Breast epithelium (tissue), 4 donors: ENCODE measurements at regions not wholly inside any gene's neighbourhood (a gene's known extent, or its start where the extent isn't known, plus 50 kb on each side); places are given as distances from the start of the nearest gene placed in this dataset.
"Not testable (repeated sequence)": the region's sequence is repeated elsewhere in the genome, so short reads cannot be mapped to it uniquely, and the experiment has no call there.

Experiments used
- DNase-seq, 2 donors: peaks; one replicate each; pipeline ENCODE4 v3.0.0-alpha.2; 2019; ENCODE audit warnings: low spot score in 2 of 2
- H3K27ac ChIP-seq, 2 donors: fragments of 200-600 bp; sonication (generic) in 1 of 2; one replicate each; pipeline ENCODE4 v1.5.1; 2016 to 2019; ENCODE audit warnings: mild to moderate bottlenecking in 1 of 2
- H3K27me3 ChIP-seq, 2 donors: fragments of 200-600 bp; sonication (generic) in 1 of 2; one replicate each; pipeline versions ENCODE4 v1.5.1 to v1.6.0; 2017 to 2019; ENCODE audit warnings: control low read depth in 1 of 2, mild to moderate bottlenecking in 1 of 2
- H3K36me3 ChIP-seq: fragments of 200-600 bp; one replicate; pipeline ENCODE4 v1.5.1; 2019
- H3K4me1 ChIP-seq, 2 donors: fragments of 200-600 bp; sonication (generic); one replicate each; pipeline ENCODE4 v1.5.1; 2016 to 2019; ENCODE audit warnings: control low read depth in 1 of 2
- H3K4me3 ChIP-seq, 3 donors: fragments of 200-600 bp; sonication (generic); 1 replicate in 2 of 3; 2 replicates in 1 of 3; pipeline ENCODE4 v1.5.1; 2016 to 2019; ENCODE audit warnings: mild to moderate bottlenecking in 3 of 3, moderate library complexity in 2 of 3
- H3K9me3 ChIP-seq, 2 donors: fragments of 200-600 bp; sonication (generic) in 1 of 2; one replicate each; pipeline ENCODE4 v1.5.1; 2016 to 2019; ENCODE audit warnings: control low read depth in 1 of 2
- POLR2A ChIP-seq: fragments of 450-650 bp; IDR thresholded peaks from one replicate; pipeline ENCODE4 v1.6.1; 2016; ENCODE audit warnings: antibody characterized with exemption, mild to moderate bottlenecking, moderate library complexity
- POLR2AphosphoS5 ChIP-seq, 3 donors: sonication (generic); formaldehyde crosslinking; IDR thresholded peaks; one replicate each; pipeline ENCODE4 v1.6.1; 2017; ENCODE audit warnings: antibody characterized with exemption in 3 of 3
- intact Hi-C: fragments of 100-400 bp; cut with DNase I; formaldehyde crosslinking; loops from one replicate; pipeline ENCODE4 v1.15.1; 2023; ENCODE audit warnings: low total_unique reads
- TF ChIP-seq, protein P1 (sequence below), 3 donors: fragments of 450-650 bp; IDR thresholded peaks; one replicate each; pipeline ENCODE4 v1.5.1; 2016 to 2017; ENCODE audit warnings: antibody characterized with exemption in 3 of 3, mild to moderate bottlenecking in 3 of 3, moderate library complexity in 3 of 3

DNA sequence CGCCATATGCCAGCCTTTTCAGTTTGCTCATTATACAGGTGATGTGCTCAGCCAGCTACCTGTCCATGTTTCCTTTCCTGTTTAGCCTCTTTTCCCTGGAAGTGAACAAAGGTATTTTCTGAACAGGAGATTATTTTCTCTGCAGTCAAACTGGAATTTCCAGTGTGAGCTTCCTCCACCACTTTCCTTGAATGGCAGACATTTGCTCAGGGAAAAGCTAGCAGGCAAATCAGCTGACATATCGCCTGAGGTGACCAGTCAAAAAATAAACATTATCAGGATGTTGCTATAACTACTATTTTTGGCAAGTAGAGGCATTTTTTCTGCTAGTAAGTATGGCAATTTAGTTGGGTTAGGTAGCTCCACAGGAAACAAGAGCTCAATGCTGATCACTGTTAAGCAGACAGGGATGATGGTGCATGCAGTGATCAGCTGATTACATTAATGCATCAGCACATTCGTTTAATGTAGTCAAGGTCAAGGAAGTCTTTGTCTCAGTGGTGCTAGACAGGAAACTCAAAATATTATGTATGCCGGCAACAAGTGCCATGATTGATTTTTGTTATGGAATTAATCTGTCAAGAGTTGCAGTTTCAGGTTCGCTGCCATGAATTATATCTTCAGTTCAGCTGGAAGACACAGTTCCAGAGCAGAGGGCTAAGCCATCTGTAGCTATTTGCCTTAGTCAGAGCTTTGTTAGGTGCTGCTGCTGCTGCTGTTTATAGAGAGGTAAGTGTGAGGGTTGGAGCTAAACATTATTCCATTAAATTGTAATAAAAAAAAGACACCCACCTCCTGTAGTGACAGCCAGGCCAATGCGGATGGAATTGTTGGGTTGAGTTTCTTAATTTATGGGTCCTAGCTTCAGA lies 179.7 kb upstream of the ST6GALNAC5 start:
- TF ChIP-seq, protein P1, sequence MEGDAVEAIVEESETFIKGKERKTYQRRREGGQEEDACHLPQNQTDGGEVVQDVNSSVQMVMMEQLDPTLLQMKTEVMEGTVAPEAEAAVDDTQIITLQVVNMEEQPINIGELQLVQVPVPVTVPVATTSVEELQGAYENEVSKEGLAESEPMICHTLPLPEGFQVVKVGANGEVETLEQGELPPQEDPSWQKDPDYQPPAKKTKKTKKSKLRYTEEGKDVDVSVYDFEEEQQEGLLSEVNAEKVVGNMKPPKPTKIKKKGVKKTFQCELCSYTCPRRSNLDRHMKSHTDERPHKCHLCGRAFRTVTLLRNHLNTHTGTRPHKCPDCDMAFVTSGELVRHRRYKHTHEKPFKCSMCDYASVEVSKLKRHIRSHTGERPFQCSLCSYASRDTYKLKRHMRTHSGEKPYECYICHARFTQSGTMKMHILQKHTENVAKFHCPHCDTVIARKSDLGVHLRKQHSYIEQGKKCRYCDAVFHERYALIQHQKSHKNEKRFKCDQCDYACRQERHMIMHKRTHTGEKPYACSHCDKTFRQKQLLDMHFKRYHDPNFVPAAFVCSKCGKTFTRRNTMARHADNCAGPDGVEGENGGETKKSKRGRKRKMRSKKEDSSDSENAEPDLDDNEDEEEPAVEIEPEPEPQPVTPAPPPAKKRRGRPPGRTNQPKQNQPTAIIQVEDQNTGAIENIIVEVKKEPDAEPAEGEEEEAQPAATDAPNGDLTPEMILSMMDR (IDR thresholded peaks at IDR 0.05) = no peak
- TF ChIP-seq POLR2AphosphoS5 (IDR thresholded peaks at IDR 0.05) (no peak), POLR2A (no peak)
- intact Hi-C loops = no loop called here
- Histone ChIP-seq H3K27me3 (no peaks in the 10 kb centered on the region), H3K4me3 (no peak overlapping the region), H3K4me1 (no peaks in the 10 kb centered on the region), H3K27ac (no peak overlapping the region), H3K36me3 (no peaks in the 10 kb centered on the region), H3K9me3 (peaks cover 0 to 1% of the 10 kb centered on the region in 2 donors)
- no peak for DNase-seq

DNA sequence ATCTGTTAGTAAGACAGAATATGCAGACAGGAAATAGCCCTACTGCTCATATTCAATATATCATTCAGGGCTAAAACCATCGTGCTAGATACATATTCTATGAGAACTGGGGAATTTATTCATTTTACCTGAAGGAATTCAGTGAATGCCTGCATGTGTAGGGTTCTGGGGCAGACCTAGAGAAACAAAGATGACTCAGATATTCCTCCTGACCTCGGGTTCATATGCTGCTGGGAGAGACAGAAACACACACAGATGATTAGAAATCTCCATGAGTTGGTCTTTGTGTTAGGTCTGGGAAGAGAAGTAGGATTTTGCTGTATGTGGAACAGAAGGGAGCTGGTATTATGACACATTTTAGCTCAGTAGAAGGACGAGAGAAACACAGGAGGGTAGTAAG lies 176.5 kb upstream of the ST6GALNAC5 start:
- H3K36me3 ChIP-seq = no peaks in the 10 kb centered on the region
- peaks cover 0 to 8% of the 10 kb centered on the region in 2 donors for H3K9me3 ChIP-seq
- H3K4me3 ChIP-seq = no peak overlapping the region
- DNase-seq = no peak
- no peaks in the 10 kb centered on the region for H3K4me1 ChIP-seq
- H3K27ac ChIP-seq = no peak overlapping the region
- intact Hi-C loops = loop anchor here (5.0 kb wide), 1 partner anchor 602 kb away; no protein-coding TSS in a partner anchor
- TF ChIP-seq POLR2A (no peak), POLR2AphosphoS5 (IDR thresholded peaks at IDR 0.05) (no peak)
- TF ChIP-seq, protein P1 (IDR thresholded peaks at IDR 0.05) = no peak
- H3K27me3 ChIP-seq = no peaks in the 10 kb centered on the region

DNA sequence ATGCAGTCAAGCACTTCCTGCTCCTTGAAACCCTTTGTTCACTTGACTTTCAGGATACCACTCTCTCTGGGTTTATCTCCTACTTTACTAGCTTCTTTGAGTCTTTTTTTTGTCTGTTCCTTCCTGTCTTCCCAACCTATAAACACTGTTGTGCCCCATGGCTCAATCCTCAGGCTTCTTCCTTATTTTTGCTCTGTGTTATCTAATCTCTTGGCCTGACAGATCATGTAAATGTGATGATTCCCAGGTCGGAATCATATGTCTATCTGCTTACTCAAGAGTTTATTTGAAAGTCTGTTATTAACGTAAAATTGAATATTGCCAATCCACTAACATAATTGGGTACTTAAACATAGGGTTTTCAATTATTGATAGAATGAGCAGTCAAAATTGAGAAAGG lies 171.7 kb upstream of the ST6GALNAC5 start:
- peaks cover 0 to 8% of the 10 kb centered on the region in 2 donors for H3K9me3 ChIP-seq
- no peak for DNase-seq
- H3K27ac ChIP-seq = no peak overlapping the region
- TF ChIP-seq, protein P1 (IDR thresholded peaks at IDR 0.05) = no peak
- TF ChIP-seq POLR2AphosphoS5 (IDR thresholded peaks at IDR 0.05) (no peak), POLR2A (no peak)
- no peaks in the 10 kb centered on the region for H3K27me3 ChIP-seq
- no peak overlapping the region for H3K4me3 ChIP-seq
- H3K4me1 ChIP-seq = no peaks in the 10 kb centered on the region
- intact Hi-C loops = no loop called here
- H3K36me3 ChIP-seq = no peaks in the 10 kb centered on the region

DNA sequence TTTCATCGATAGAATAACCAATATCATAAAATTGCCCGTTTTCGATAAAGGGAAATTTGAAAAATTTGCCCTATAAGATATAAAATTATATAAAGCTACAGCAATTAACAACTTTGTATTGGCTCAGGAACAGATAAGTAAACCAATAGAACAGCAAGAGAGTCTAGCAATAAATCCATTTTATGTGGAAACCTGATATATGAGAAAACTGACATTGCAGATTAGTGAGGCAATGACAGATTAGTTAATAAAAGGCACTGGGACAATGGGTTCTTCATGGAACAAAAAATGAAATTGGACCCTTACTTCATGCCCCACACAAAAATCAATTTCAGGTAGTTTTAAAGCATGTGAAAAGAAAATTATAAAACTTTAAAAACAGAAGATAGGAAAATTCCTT lies 169.9 kb upstream of the ST6GALNAC5 start:
- H3K36me3 ChIP-seq = no peaks in the 10 kb centered on the region
- H3K4me3 ChIP-seq = no peak overlapping the region
- peaks cover 0 to 8% of the 10 kb centered on the region in 2 donors for H3K9me3 ChIP-seq
- TF ChIP-seq POLR2AphosphoS5 (IDR thresholded peaks at IDR 0.05) = no peak
- TF ChIP-seq, protein P1 (IDR thresholded peaks at IDR 0.05) = no peak
- TF ChIP-seq POLR2A = no peak
- H3K27me3 ChIP-seq = no peaks in the 10 kb centered on the region
- no peak for DNase-seq
- intact Hi-C loops = no loop called here
- H3K27ac ChIP-seq = no peak overlapping the region
- no peaks in the 10 kb centered on the region for H3K4me1 ChIP-seq

DNA sequence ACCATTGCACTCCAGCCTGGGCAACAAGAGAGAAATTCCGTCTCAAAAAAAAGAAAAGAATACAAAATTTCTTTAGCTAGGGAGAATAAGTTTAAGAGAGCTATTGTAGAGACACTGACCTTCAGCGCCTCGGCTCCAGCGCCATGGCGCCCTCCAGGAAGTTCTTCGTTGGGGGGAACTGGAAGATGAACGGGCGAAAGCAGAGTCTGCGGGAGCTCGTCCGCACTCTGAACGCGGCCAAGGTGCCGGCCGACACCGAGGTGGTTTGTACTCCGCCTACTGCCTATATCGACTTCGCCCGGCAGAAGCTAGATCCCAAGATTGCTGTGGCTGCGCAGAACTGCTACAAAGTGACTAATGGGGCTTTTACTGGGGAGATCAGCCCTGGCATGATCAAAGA lies 167.6 kb upstream of the ST6GALNAC5 start:
- intact Hi-C loops = not testable (repeated sequence)

DNA sequence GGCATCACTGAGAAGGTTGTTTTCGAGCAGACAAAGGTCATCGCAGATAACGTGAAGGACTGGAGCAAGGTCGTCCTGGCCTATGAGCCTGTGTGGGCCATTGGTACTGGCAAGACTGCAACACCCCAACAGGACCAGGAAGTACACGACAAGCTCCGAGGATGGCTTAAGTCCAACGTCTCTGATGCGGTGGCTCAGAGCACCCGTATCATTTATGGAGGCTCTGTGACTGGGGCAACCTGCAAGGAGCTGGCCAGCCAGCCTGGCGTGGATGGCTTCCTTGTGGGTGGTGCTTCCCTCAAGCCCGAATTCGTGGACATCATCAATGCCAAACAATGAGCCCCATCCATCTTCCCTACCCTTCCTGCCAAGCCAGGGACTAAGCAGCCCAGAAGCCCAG lies 167.1 kb upstream of the ST6GALNAC5 start:
- H3K36me3 ChIP-seq, H3K4me3 ChIP-seq, H3K4me1 ChIP-seq, intact Hi-C loops, H3K27ac ChIP-seq, DNase-seq, H3K9me3 ChIP-seq, H3K27me3 ChIP-seq: not testable (repeated sequence)

More for the DNA sequence above, 167.6 kb upstream of the ST6GALNAC5 start:
- H3K9me3 ChIP-seq, H3K4me3 ChIP-seq, DNase-seq, H3K36me3 ChIP-seq, H3K27me3 ChIP-seq, H3K27ac ChIP-seq, H3K4me1 ChIP-seq: not testable (repeated sequence)
